ENCODE measurements at regions not wholly inside any gene's neighbourhood (a gene's known extent, or its start where the extent isn't known, plus 50 kb on each side); places are given as distances from the start of the nearest gene placed in this dataset.
"Not testable (repeated sequence)": the region's sequence is repeated elsewhere in the genome, so short reads cannot be mapped to it uniquely, and the experiment has no call there.

DNA sequence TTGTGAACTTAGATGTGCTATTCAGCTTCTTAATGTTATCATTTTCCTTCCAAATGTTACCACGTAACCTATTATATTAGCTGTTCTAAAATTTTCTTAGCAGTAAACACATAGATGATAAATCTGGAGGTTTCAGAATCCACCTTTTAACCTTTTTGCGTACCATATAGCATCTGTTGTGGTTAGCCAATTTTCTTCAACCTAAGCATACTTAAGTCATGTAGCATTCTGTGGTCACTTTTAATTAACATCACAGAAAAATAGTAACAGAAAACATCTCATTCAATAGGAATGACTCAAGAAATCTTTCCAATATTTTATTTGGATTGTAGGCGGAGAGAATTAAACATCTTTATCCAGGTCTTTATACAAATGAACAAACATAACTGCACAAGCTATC is 1465.3 kb upstream of the GBE1 start:
- DNase-seq (ENCODE audit: low read depth): no peak
- no peak for TF ChIP-seq CTCF (IDR thresholded peaks at IDR 0.05; ENCODE audit: control insufficient read depth, extremely low read depth, insufficient read depth)

DNA sequence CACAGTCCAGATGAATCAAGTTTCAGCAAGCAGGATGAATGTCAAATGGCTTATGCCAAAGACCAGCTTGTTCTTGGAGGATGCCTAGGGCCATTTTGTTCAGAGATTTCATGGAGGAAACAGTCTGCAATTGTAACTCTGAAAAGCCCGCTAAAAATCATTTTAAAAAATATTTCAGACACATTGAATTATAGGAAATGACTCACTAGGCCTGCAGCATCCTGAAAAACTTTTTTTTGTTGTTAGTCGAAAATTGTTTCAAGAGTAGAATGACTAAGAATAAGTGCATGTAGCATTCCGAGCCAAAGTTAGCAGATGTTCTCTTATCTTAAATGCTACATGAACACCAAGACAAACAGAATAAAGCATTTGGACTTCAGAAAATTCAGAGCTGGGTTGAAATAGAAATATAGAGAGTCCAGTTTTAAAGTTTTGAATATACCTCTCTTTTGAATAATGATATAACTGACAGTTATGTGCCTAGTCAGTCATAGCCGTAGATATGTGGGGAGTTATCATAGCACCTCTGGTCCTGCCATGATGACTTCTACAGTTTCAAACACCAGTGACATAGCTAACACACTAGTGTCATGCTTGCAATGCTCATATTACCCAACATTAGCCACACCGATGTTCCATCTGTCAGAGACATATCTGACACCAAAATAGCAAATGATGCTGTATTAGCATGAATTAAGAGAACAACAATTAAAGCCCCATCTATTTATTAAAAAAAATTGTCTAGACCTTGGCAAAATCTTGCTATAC is 1462.8 kb upstream of the GBE1 start:
- H3K4me3 ChIP-seq (ENCODE audit: low read depth, low read length): no peak overlapping the region
- no peak for TF ChIP-seq CTCF (IDR thresholded peaks at IDR 0.05; ENCODE audit: control insufficient read depth, extremely low read depth, insufficient read depth)
- DNase-seq (ENCODE audit: low read depth): no peak

More for the DNA sequence above, 1465.3 kb upstream of the GBE1 start:
- H3K4me3 ChIP-seq (ENCODE audit: low read depth, low read length): no peak overlapping the region

DNA sequence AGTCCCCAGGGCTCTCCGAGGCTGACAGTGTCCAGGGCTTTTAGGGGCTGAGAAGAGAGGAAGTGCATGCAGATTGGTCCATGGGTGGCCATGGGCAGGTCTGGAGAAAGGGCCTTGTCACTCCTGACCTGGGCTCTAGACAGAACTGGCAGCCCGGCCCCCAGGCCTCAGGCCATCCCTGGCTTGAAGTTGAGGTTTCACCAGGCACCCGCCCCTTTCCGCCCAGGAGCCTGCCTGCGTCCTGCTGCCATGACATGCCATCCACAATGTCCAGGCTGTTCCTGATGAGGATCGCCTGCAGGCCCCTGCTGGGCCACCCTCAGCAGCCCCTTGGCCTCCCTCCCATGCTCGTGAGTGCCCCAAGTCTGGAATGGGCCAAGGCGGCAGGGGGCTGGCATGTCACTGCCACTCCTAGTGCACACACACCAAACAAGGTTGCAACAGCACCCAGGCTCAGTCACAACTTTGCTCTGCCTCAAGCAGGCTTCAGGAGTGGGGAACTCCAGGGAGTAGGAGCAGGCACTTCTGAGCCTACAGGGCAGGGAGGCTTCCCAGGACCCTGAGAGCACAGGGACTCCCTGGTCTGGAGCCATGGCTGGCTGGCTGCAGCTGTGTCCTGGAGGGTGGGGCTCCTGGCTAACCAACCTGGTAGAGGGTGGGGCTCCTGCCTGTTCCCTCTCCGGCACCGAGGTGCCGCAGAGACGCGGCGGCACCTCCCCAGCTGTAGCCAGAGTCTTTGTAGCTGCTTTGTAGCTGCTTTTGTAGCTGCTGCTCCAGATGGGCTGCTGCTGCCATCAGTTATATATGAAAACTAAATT is 1457.1 kb upstream of the GBE1 start:
- no peak for TF ChIP-seq CTCF (IDR thresholded peaks at IDR 0.05; ENCODE audit: control insufficient read depth, extremely low read depth, insufficient read depth)
- DNase-seq (ENCODE audit: low read depth): no peak
- no peak overlapping the region for H3K4me3 ChIP-seq (ENCODE audit: low read depth, low read length)

GRCh38 chr3:83217595-83218118 is 1456.2 kb upstream of the GBE1 start:
- DNase-seq (ENCODE audit: low read depth); H3K4me3 ChIP-seq (ENCODE audit: low read depth, low read length): not testable (repeated sequence)

DNA sequence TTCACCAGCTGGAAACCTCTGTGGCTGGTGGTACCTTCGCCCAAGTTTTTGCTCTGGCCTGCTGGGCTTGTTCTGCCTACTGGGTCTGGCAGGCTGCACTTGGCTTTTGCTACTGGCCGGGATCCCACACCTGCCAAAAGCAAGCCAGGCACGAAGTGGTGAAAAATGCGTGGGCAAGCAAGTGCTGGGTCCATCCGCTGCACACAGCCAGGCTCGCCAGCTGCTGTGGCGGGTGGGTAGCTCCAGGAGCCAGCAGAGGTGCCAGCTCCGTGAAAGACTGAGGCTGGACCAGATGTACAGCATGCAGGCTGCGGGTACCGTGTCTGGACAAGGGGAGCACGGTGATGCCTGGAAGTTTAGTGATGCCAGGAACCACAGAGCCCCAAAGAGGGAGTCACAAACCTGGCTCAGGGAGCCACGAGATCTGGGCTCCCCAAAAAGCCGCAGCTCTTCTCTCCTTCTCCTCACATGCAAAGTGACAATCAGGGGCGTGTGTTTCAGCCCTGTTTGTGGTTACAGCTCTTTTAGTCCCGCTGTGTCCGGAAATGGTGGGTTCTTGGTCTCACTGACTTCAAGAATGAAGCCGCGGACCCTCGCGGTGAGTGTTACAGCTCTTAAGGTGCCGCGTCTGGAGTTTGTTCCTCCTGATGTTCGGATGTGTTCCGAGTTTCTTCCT is 1455.6 kb upstream of the GBE1 start:
- no peak for TF ChIP-seq CTCF (IDR thresholded peaks at IDR 0.05; ENCODE audit: control insufficient read depth, extremely low read depth, insufficient read depth)
- H3K4me3 ChIP-seq (ENCODE audit: low read depth, low read length): no peak overlapping the region
- DNase-seq (ENCODE audit: low read depth): no peak

DNA sequence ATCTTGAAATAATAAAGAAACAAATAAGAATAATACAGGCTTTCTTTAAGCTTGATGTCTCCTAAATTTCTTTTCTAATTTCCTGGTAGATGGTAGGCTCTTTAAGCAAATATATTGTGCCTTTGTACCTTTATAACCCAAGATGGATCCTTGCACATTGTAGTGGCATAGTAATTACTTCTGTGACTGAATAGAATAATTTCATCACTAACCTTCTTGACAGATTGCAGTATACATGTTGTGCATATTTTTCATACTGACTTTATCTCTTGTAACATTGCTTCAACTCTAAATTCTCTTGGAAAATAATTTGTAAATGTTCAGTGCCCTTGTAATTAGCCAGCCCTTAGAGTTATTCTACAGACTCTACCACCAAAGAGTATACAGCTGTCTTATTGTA is 1433.8 kb upstream of the GBE1 start:
- TF ChIP-seq CTCF (IDR thresholded peaks at IDR 0.05; ENCODE audit: control insufficient read depth, extremely low read depth, insufficient read depth): no peak
- no peak overlapping the region for H3K4me3 ChIP-seq (ENCODE audit: low read depth, low read length)
- no peak for DNase-seq (ENCODE audit: low read depth)

DNA sequence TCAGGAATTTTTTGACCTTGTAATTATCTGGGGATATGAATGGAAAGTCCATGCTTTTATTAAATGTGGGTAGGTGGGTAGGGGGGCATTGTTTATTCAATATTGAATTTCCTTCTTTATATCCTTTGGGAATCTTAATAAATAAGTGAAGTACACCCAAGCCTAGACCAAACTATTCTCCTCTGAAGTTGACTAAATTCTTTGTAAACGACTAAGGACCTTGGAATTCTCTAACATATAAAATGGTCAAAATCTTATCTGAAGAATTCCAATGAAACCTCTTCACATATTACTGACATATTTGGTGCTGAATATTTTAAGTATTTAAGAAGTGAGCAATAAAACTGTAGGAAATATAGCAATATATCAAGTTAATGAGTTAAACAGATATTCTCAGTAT is 1432.1 kb upstream of the GBE1 start:
- DNase-seq (ENCODE audit: low read depth): no peak
- H3K4me3 ChIP-seq (ENCODE audit: low read depth, low read length): no peak overlapping the region
- TF ChIP-seq CTCF (IDR thresholded peaks at IDR 0.05; ENCODE audit: control insufficient read depth, extremely low read depth, insufficient read depth): no peak
